Panc1 (cell line): ENCODE measurements at regions not wholly inside any gene's neighbourhood (a gene's known extent, or its start where the extent isn't known, plus 50 kb on each side); places are given as distances from the start of the nearest gene placed in this dataset.

Source experiments
- ATAC-seq: fragments of 200-7000 bp; cut with Tn5 transposase; 2 replicates; pipeline ENCODE4 v1.9.1; 2020; ENCODE audit warnings: mild to moderate bottlenecking, moderate library complexity
- BruUV-seq: library from RNA; stranded (reverse); fragments of 400-500 nt; replicated peaks from 2 replicates; lab custom pipeline; 2021; lab: Mats Ljungman, UMichigan
- CTCF ChIA-PET: fragments of 300-600 bp; sonication (Branson Sonifier 250); formaldehyde crosslinking; loops from one replicate; lab custom pipeline; 2022; ENCODE audit warnings: antibody characterized with exemption; lab: Charles Lee
- POLR2A ChIA-PET: fragments of 300-600 bp; sonication (Branson Sonifier 250); formaldehyde crosslinking; loops from one replicate; lab custom pipeline; 2022; ENCODE audit warnings: antibody characterized with exemption; lab: Charles Lee
- DNase-seq: peaks from one replicate; pipeline ENCODE4 v3.0.0-alpha.2; 2010; ENCODE audit warnings: low read depth, low spot score
- H3K27ac ChIP-seq: 2 replicates; pipeline ENCODE4 v1.5.1; 2011; ENCODE audit warnings: mild to moderate bottlenecking, low read length, inconsistent platforms
- H3K27me3 ChIP-seq: fragments of 200-500 bp; sonication (Bioruptor generic); 2 replicates; pipeline ENCODE4 v1.6.0; 2014; ENCODE audit warnings: low read length, inconsistent platforms; ENCODE audit not compliant: control insufficient read depth, insufficient read depth
- H3K36me3 ChIP-seq: fragments of 200-500 bp; sonication (Bioruptor generic); 2 replicates; pipeline ENCODE4 v1.5.1; 2014; ENCODE audit warnings: inconsistent platforms, mild to moderate bottlenecking, low read length, moderate library complexity; ENCODE audit not compliant: control insufficient read depth, insufficient read depth
- H3K4me1 ChIP-seq: 2 replicates; pipeline ENCODE4 v1.5.1; 2011; ENCODE audit warnings: inconsistent platforms, mild to moderate bottlenecking, low read length, moderate library complexity; ENCODE audit not compliant: control insufficient read depth, insufficient read depth
- H3K4me3 ChIP-seq, 2 experiments: 2 replicates each; pipeline ENCODE4 v1.5.1; 2011 to 2012; ENCODE audit warnings: low read depth in 2 of 2, low read length in 2 of 2, mild to moderate bottlenecking in 2 of 2, inconsistent platforms in 1 of 2, moderate library complexity in 1 of 2
- H3K9me3 ChIP-seq: fragments of 200-500 bp; sonication (Bioruptor generic); 2 replicates; pipeline ENCODE4 v1.5.1; 2014; ENCODE audit warnings: low read depth, mild to moderate bottlenecking, inconsistent platforms, low read length, moderate library complexity; ENCODE audit not compliant: control insufficient read depth, insufficient read depth
- POLR2AphosphoS5 ChIP-seq: IDR thresholded peaks from 2 replicates; pipeline ENCODE4 v1.6.1; 2012; ENCODE audit warnings: mild to moderate bottlenecking, low read depth, low read length, moderate library complexity
- REST ChIP-seq, 2 experiments: IDR thresholded peaks; 2 replicates each; pipeline ENCODE4 v1.6.1; 2011 to 2012; ENCODE audit warnings: low read depth in 2 of 2, control low read depth in 1 of 2, low read length in 1 of 2, mild to moderate bottlenecking in 1 of 2, moderate library complexity in 1 of 2; ENCODE audit not compliant: insufficient read depth in 1 of 2
- SIN3A ChIP-seq: IDR thresholded peaks from 2 replicates; pipeline ENCODE4 v1.6.1; 2012; ENCODE audit warnings: low read depth, mild to moderate bottlenecking, low read length, moderate library complexity, borderline replicate concordance; ENCODE audit not compliant: insufficient read depth
- TCF7L2 ChIP-seq: IDR thresholded peaks from 2 replicates; pipeline ENCODE4 v1.6.1; 2011; ENCODE audit warnings: mild to moderate bottlenecking, low read depth, low read length, inconsistent platforms
- in situ Hi-C: cut with HindIII; loops from 2 replicates; pipeline ENCODE4 v1.10.0; 2016; ENCODE audit warnings: low sequenced_read_pairs, low pct_unique_long_range_greater_than_20kb
- intact Hi-C: fragments of 100-400 bp; cut with micrococcal nuclease; formaldehyde crosslinking; loops from one replicate; pipeline ENCODE4 v1.10.0; 2022; ENCODE audit not compliant: unreplicated experiment
- TF ChIP-seq, protein P1 (sequence below): fragments of 450-650 bp; IDR thresholded peaks from 2 replicates; pipeline ENCODE4 v1.5.1; 2017; ENCODE audit warnings: mild to moderate bottlenecking

GRCh38 chr3:81871358-81872155 is 110.1 kb upstream of the GBE1 start:
- H3K27me3 ChIP-seq, result no peaks in the 10 kb centered on the region
- H3K36me3 ChIP-seq, result no peaks in the 10 kb centered on the region
- intact Hi-C loops (no loop called here), in situ Hi-C loops (no loop called here)
- H3K9me3 ChIP-seq, result no peaks in the 10 kb centered on the region
- ChIA-PET CTCF (no interaction called here), POLR2A (no interaction called here)
- H3K27ac ChIP-seq, result no peak overlapping the region
- TF ChIP-seq POLR2AphosphoS5, result no peak
- no peak for TF ChIP-seq TCF7L2
- TF ChIP-seq SIN3A, result no peak
- TF ChIP-seq REST (IDR thresholded peaks at IDR 0.05; ENCODE audit: insufficient read depth in 1 of 2, low read depth in 2 of 2, low read length in 1 of 2), result no peak
- TF ChIP-seq, protein P1, sequence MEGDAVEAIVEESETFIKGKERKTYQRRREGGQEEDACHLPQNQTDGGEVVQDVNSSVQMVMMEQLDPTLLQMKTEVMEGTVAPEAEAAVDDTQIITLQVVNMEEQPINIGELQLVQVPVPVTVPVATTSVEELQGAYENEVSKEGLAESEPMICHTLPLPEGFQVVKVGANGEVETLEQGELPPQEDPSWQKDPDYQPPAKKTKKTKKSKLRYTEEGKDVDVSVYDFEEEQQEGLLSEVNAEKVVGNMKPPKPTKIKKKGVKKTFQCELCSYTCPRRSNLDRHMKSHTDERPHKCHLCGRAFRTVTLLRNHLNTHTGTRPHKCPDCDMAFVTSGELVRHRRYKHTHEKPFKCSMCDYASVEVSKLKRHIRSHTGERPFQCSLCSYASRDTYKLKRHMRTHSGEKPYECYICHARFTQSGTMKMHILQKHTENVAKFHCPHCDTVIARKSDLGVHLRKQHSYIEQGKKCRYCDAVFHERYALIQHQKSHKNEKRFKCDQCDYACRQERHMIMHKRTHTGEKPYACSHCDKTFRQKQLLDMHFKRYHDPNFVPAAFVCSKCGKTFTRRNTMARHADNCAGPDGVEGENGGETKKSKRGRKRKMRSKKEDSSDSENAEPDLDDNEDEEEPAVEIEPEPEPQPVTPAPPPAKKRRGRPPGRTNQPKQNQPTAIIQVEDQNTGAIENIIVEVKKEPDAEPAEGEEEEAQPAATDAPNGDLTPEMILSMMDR, result peak; percentile 15; the same call in 1 of the 2 replicates
- no TSS peak for BruUV-seq
- H3K4me1 ChIP-seq, result no peaks in the 10 kb centered on the region
- no peak for DNase-seq
- ATAC-seq, result no peak
- H3K4me3 ChIP-seq, result no peak overlapping the region

GRCh38 chr3:81869382-81869781 is 107.9 kb upstream of the GBE1 start:
- no peak for ATAC-seq
- CTCF ChIA-PET, result no interaction called here
- H3K27ac ChIP-seq, result no peak overlapping the region
- in situ Hi-C loops (no loop called here), intact Hi-C loops (no loop called here)
- H3K36me3 ChIP-seq, result no peaks in the 10 kb centered on the region
- BruUV-seq, result no TSS peak
- no peak overlapping the region for H3K4me3 ChIP-seq
- POLR2A ChIA-PET, result no interaction called here
- no peak for TF ChIP-seq TCF7L2
- DNase-seq, result no peak
- H3K9me3 ChIP-seq, result no peaks in the 10 kb centered on the region
- no peaks in the 10 kb centered on the region for H3K27me3 ChIP-seq
- no peaks in the 10 kb centered on the region for H3K4me1 ChIP-seq

GRCh38 chr3:81868597-81868996 is 107.2 kb upstream of the GBE1 start:
- CTCF ChIA-PET, result no interaction called here

More at GRCh38 chr3:81868597-81868996, 107.2 kb upstream of the GBE1 start:
- in situ Hi-C loops, result no loop called here
- no TSS peak for BruUV-seq
- Histone ChIP-seq H3K27ac (no peak overlapping the region), H3K4me3 (no peak overlapping the region), H3K4me1 (no peaks in the 10 kb centered on the region), H3K27me3 (no peaks in the 10 kb centered on the region), H3K9me3 (no peaks in the 10 kb centered on the region), H3K36me3 (no peaks in the 10 kb centered on the region)
- ATAC-seq (no peak), DNase-seq (no peak)
- POLR2A ChIA-PET, result no interaction called here
- TF ChIP-seq TCF7L2 (no peak), REST (IDR thresholded peaks at IDR 0.05; ENCODE audit: insufficient read depth in 1 of 2, low read depth in 2 of 2, low read length in 1 of 2) (no peak), POLR2AphosphoS5 (no peak), SIN3A (no peak)
- TF ChIP-seq, protein P1, result no peak
- intact Hi-C loops, result no loop called here
